ENCODE measurements at regions not wholly inside any gene's neighbourhood (a gene's known extent, or its start where the extent isn't known, plus 50 kb on each side); places are given as distances from the start of the nearest gene placed in this dataset.

- no peak for DNase-seq (ENCODE audit: low spot score)
- in situ Hi-C loops (cut with HindIII; ENCODE audit: low sequenced_read_pairs), result no loop called here
These were observed 946.3 kb upstream of the INTU start for GRCh38 chr4:126686491-126686890.

GRCh38 chr4:126687655-126688358 is 945.0 kb upstream of the INTU start:
- no peak for DNase-seq (ENCODE audit: low spot score)
- in situ Hi-C loops (cut with HindIII; ENCODE audit: low sequenced_read_pairs), result no loop called here

- in situ Hi-C loops (cut with HindIII; ENCODE audit: low sequenced_read_pairs), result no loop called here
- no peak for DNase-seq (ENCODE audit: low spot score)
These were observed 941.0 kb upstream of the INTU start for GRCh38 chr4:126691797-126692196.

GRCh38 chr4:126697748-126698147 is 935.0 kb upstream of the INTU start:
- DNase-seq (ENCODE audit: low spot score), result no peak
- in situ Hi-C loops (cut with HindIII; ENCODE audit: low sequenced_read_pairs), result no loop called here

- in situ Hi-C loops (cut with HindIII; ENCODE audit: low sequenced_read_pairs), result no loop called here
These were observed 934.5 kb upstream of the INTU start for GRCh38 chr4:126698224-126698623.

GRCh38 chr4:126701756-126702155 is 931.0 kb upstream of the INTU start:
- DNase-seq (ENCODE audit: low spot score), result no peak
- in situ Hi-C loops (cut with HindIII; ENCODE audit: low sequenced_read_pairs), result no loop called here

More at GRCh38 chr4:126698224-126698623, 934.5 kb upstream of the INTU start:
- DNase-seq (ENCODE audit: low spot score), result no peak

- in situ Hi-C loops (cut with HindIII; ENCODE audit: low sequenced_read_pairs), result no loop called here
- no peak for DNase-seq (ENCODE audit: low spot score)
These were observed 930.0 kb upstream of the INTU start for GRCh38 chr4:126702747-126703146.

GRCh38 chr4:126705266-126705665 is 927.5 kb upstream of the INTU start:
- DNase-seq (ENCODE audit: low spot score), result no peak
- in situ Hi-C loops (cut with HindIII; ENCODE audit: low sequenced_read_pairs), result no loop called here

- DNase-seq (ENCODE audit: low spot score), result no peak
- in situ Hi-C loops (cut with HindIII; ENCODE audit: low sequenced_read_pairs), result no loop called here
These were observed 924.0 kb upstream of the INTU start for GRCh38 chr4:126708716-126709115.

- in situ Hi-C loops (cut with HindIII; ENCODE audit: low sequenced_read_pairs), result no loop called here
- DNase-seq (ENCODE audit: low spot score), result no peak
These were observed 921.8 kb upstream of the INTU start for GRCh38 chr4:126710935-126711334.

- in situ Hi-C loops (cut with HindIII; ENCODE audit: low sequenced_read_pairs), result no loop called here
- DNase-seq (ENCODE audit: low spot score), result no peak
These were observed 917.7 kb upstream of the INTU start for GRCh38 chr4:126715067-126715466.

- in situ Hi-C loops (cut with HindIII; ENCODE audit: low sequenced_read_pairs), result no loop called here
- no peak for DNase-seq (ENCODE audit: low spot score)
These were observed 917.1 kb upstream of the INTU start for GRCh38 chr4:126715681-126716080.

GRCh38 chr4:126718136-126718535 is 914.6 kb upstream of the INTU start:
- in situ Hi-C loops (cut with HindIII; ENCODE audit: low sequenced_read_pairs), result no loop called here
- no peak for DNase-seq (ENCODE audit: low spot score)

GRCh38 chr4:126719852-126720251 is 912.9 kb upstream of the INTU start:
- in situ Hi-C loops (cut with HindIII; ENCODE audit: low sequenced_read_pairs), result no loop called here

GRCh38 chr4:126725906-126726305 is 906.9 kb upstream of the INTU start:
- DNase-seq (ENCODE audit: low spot score), result no peak
- in situ Hi-C loops (cut with HindIII; ENCODE audit: low sequenced_read_pairs), result no loop called here

More at GRCh38 chr4:126719852-126720251, 912.9 kb upstream of the INTU start:
- no peak for DNase-seq (ENCODE audit: low spot score)

- no peak for DNase-seq (ENCODE audit: low spot score)
- in situ Hi-C loops (cut with HindIII; ENCODE audit: low sequenced_read_pairs), result no loop called here
These were observed 905.3 kb upstream of the INTU start for GRCh38 chr4:126727461-126727860.

- DNase-seq (ENCODE audit: low spot score), result no peak
- in situ Hi-C loops (cut with HindIII; ENCODE audit: low sequenced_read_pairs), result no loop called here
These were observed 901.7 kb upstream of the INTU start for GRCh38 chr4:126731062-126731461.

GRCh38 chr4:126733301-126733700 is 899.5 kb upstream of the INTU start:
- DNase-seq (ENCODE audit: low spot score), result no peak
- in situ Hi-C loops (cut with HindIII; ENCODE audit: low sequenced_read_pairs), result no loop called here

GRCh38 chr4:126734465-126734864 is 898.3 kb upstream of the INTU start:
- in situ Hi-C loops (cut with HindIII; ENCODE audit: low sequenced_read_pairs), result no loop called here
- no peak for DNase-seq (ENCODE audit: low spot score)

- in situ Hi-C loops (cut with HindIII; ENCODE audit: low sequenced_read_pairs), result no loop called here
- no peak for DNase-seq (ENCODE audit: low spot score)
These were observed 897.2 kb upstream of the INTU start for GRCh38 chr4:126735294-126736132.

- in situ Hi-C loops (cut with HindIII; ENCODE audit: low sequenced_read_pairs), result no loop called here
- no peak for DNase-seq (ENCODE audit: low spot score)
These were observed 896.6 kb upstream of the INTU start for GRCh38 chr4:126736133-126736518.

Measured in G401 (cell line).